Thoracic aorta (tissue), 2 donors: ENCODE measurements at regions not wholly inside any gene's neighbourhood (a gene's known extent, or its start where the extent isn't known, plus 50 kb on each side); places are given as distances from the start of the nearest gene placed in this dataset.

Experiments
- ATAC-seq: fragments of 150-250 bp; one replicate; pipeline ENCODE4 v1.8.0; 2017; ENCODE audit warnings: low read depth; ENCODE audit not compliant: insufficient number of reproducible peaks, low FRiP score
- DNase-seq: peaks from one replicate; pipeline ENCODE4 v3.0.0-alpha.2; 2020; ENCODE audit warnings: low spot score
- H3K27ac ChIP-seq, 2 donors: fragments of 200-600 bp; sonication (generic); 1 replicate in 1 of 2; 2 replicates in 1 of 2; pipeline ENCODE4 v1.5.1; 2016; ENCODE audit warnings: mild to moderate bottlenecking in 2 of 2, moderate library complexity in 2 of 2
- H3K27me3 ChIP-seq: fragments of 200-600 bp; sonication (generic); replicated peaks from 2 replicates; pipeline ENCODE4 v1.6.0; 2016; ENCODE audit warnings: mild to moderate bottlenecking; ENCODE audit not compliant: insufficient read depth
- H3K36me3 ChIP-seq: fragments of 200-600 bp; sonication (generic); one replicate; pipeline ENCODE4 v1.5.1; 2016
- H3K4me1 ChIP-seq, 2 donors: fragments of 200-600 bp; sonication (generic); 1 replicate in 1 of 2; 2 replicates in 1 of 2; pipeline versions ENCODE4 v1.5.1 to v1.6.0; 2016; ENCODE audit warnings: low read depth in 2 of 2, mild to moderate bottlenecking in 1 of 2; ENCODE audit not compliant: control insufficient read depth in 1 of 2
- H3K4me3 ChIP-seq: fragments of 200-600 bp; sonication (generic); 2 replicates; pipeline ENCODE4 v1.5.1; 2016; ENCODE audit warnings: mild to moderate bottlenecking
- H3K9me3 ChIP-seq: fragments of 200-600 bp; sonication (generic); 2 replicates; pipeline ENCODE4 v1.5.1; 2016
- CTCF ChIP-seq: fragments of 200-600 bp; sonication (generic); IDR thresholded peaks from one replicate; pipeline ENCODE4 v1.5.1; 2019; ENCODE audit warnings: antibody characterized with exemption

- no peaks in the 10 kb centered on the region for H3K9me3 ChIP-seq
- no peak for ATAC-seq
- no peak for TF ChIP-seq CTCF
These were observed 1248.1 kb upstream of the SLC10A2 start for GRCh38 chr13:104314321-104314720.

GRCh38 chr13:104310861-104311260 is 1244.6 kb upstream of the SLC10A2 start:
- Histone ChIP-seq H3K36me3 (no peaks in the 10 kb centered on the region), H3K4me3 (no peak overlapping the region), H3K27me3 (no peaks in the 10 kb centered on the region), H3K9me3 (no peaks in the 10 kb centered on the region), H3K4me1 (no peaks in the 10 kb centered on the region), H3K27ac (no peak overlapping the region)
- DNase-seq: no peak
- no peak for ATAC-seq
- no peak for TF ChIP-seq CTCF

More at GRCh38 chr13:104314321-104314720, 1248.1 kb upstream of the SLC10A2 start:
- H3K36me3 ChIP-seq: no peaks in the 10 kb centered on the region
- no peaks in the 10 kb centered on the region for H3K27me3 ChIP-seq
- no peak overlapping the region for H3K27ac ChIP-seq
- DNase-seq: no peak
- H3K4me3 ChIP-seq: no peak overlapping the region
- no peaks in the 10 kb centered on the region for H3K4me1 ChIP-seq

- Histone ChIP-seq H3K27me3 (no peaks in the 10 kb centered on the region), H3K4me3 (no peak overlapping the region), H3K4me1 (no peaks in the 10 kb centered on the region), H3K36me3 (no peaks in the 10 kb centered on the region), H3K27ac (no peak overlapping the region), H3K9me3 (no peaks in the 10 kb centered on the region)
- DNase-seq (no peak), ATAC-seq (no peak)
- no peak for TF ChIP-seq CTCF
These were observed 1243.2 kb upstream of the SLC10A2 start for GRCh38 chr13:104309431-104309830.

- no peak overlapping the region for H3K4me3 ChIP-seq
- H3K4me1 ChIP-seq: no peaks in the 10 kb centered on the region
- no peaks in the 10 kb centered on the region for H3K36me3 ChIP-seq
- DNase-seq (no peak), ATAC-seq (no peak)
- no peaks in the 10 kb centered on the region for H3K27me3 ChIP-seq
- TF ChIP-seq CTCF: no peak
- no peaks in the 10 kb centered on the region for H3K9me3 ChIP-seq
- H3K27ac ChIP-seq: no peak overlapping the region
These were observed 1235.2 kb upstream of the SLC10A2 start for GRCh38 chr13:104301171-104301975.

- Histone ChIP-seq H3K36me3 (no peaks in the 10 kb centered on the region), H3K4me3 (no peak overlapping the region), H3K27ac (no peak overlapping the region), H3K4me1 (no peaks in the 10 kb centered on the region), H3K9me3 (no peaks in the 10 kb centered on the region), H3K27me3 (no peaks in the 10 kb centered on the region)
- DNase-seq: no peak
- no peak for ATAC-seq
- TF ChIP-seq CTCF: no peak
These were observed 1230.9 kb upstream of the SLC10A2 start for GRCh38 chr13:104297075-104297474.
